ENCODE measurements at regions not wholly inside any gene's neighbourhood (a gene's known extent, or its start where the extent isn't known, plus 50 kb on each side); places are given as distances from the start of the nearest gene placed in this dataset.

- H3K4me2 ChIP-seq (ENCODE audit: low read length) = no peak overlapping the region
- no peaks in the 10 kb centered on the region for H3K27me3 ChIP-seq (ENCODE audit: control insufficient read depth, low read length)
- H3K27ac ChIP-seq (ENCODE audit: low read depth, low read length) = no peak overlapping the region
- TF ChIP-seq EZH2phosphoT487 (IDR thresholded peaks at IDR 0.05; ENCODE audit: borderline replicate concordance, low read length) = no peak
- TF ChIP-seq CTCF (IDR thresholded peaks at IDR 0.05; ENCODE audit: low read depth, low read length, poor library complexity, severe bottlenecking) = no peak
- H3K9me2 ChIP-seq (replicated peaks; ENCODE audit: control insufficient read depth, low read length) = no peaks in the 10 kb centered on the region
- H3F3A ChIP-seq (ENCODE audit: control insufficient read depth, insufficient read depth) = no peaks in the 10 kb centered on the region
- no peaks in the 10 kb centered on the region for H4K20me1 ChIP-seq (ENCODE audit: control insufficient read depth, insufficient read depth, low read depth, low read length)
- no peaks in the 10 kb centered on the region for H3K36me3 ChIP-seq (ENCODE audit: control insufficient read depth, low read length)
- no peaks in the 10 kb centered on the region for H3K9me3 ChIP-seq (ENCODE audit: control insufficient read depth, insufficient read depth, low read length)
- no peaks in the 10 kb centered on the region for H3K4me1 ChIP-seq (ENCODE audit: control insufficient read depth, low read length)
- H3K79me2 ChIP-seq (ENCODE audit: control insufficient read depth, low read length) = no peaks in the 10 kb centered on the region
- no peak overlapping the region for H3K4me3 ChIP-seq (ENCODE audit: low read length)
Observed at GRCh38 chr3:94596887-94597566, 534.2 kb downstream of the NSUN3 start.

DNA sequence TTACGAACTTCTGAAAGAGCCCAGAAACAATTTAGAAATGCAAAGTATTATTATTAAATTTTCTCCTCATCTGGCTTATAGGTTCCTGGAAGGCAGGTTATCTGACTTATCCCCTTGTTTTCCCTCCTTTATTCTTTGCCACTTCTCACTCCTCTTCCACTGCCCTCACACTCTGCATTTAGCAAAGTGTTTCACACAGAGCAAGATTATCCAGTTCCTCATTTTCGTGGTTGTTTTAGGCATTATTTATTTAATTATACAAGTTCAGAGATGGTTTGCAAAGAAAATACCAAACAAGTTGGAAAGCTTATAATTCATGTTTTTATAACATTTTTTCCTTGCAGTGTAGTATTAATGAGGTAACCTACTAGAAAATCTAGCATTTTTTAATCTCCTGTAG lies 544.9 kb downstream of the NSUN3 start:
- Histone ChIP-seq H3K4me1 (ENCODE audit: control insufficient read depth, low read length) (no peaks in the 10 kb centered on the region), H3F3A (ENCODE audit: control insufficient read depth, insufficient read depth) (no peaks in the 10 kb centered on the region), H3K9me3 (ENCODE audit: control insufficient read depth, insufficient read depth, low read length) (no peaks in the 10 kb centered on the region), H3K9me2 (replicated peaks; ENCODE audit: control insufficient read depth, low read length) (no peaks in the 10 kb centered on the region), H3K4me3 (ENCODE audit: low read length) (no peak overlapping the region), H3K36me3 (ENCODE audit: control insufficient read depth, low read length) (no peaks in the 10 kb centered on the region), H3K79me2 (ENCODE audit: control insufficient read depth, low read length) (no peaks in the 10 kb centered on the region), H3K27ac (ENCODE audit: low read depth, low read length) (no peak overlapping the region), H3K27me3 (ENCODE audit: control insufficient read depth, low read length) (no peaks in the 10 kb centered on the region), H3K4me2 (ENCODE audit: low read length) (no peak overlapping the region), H4K20me1 (ENCODE audit: control insufficient read depth, insufficient read depth, low read depth, low read length) (no peaks in the 10 kb centered on the region)
- TF ChIP-seq CTCF (IDR thresholded peaks at IDR 0.05; ENCODE audit: low read depth, low read length, poor library complexity, severe bottlenecking) (no peak), EZH2phosphoT487 (IDR thresholded peaks at IDR 0.05; ENCODE audit: borderline replicate concordance, low read length) (no peak)

DNA sequence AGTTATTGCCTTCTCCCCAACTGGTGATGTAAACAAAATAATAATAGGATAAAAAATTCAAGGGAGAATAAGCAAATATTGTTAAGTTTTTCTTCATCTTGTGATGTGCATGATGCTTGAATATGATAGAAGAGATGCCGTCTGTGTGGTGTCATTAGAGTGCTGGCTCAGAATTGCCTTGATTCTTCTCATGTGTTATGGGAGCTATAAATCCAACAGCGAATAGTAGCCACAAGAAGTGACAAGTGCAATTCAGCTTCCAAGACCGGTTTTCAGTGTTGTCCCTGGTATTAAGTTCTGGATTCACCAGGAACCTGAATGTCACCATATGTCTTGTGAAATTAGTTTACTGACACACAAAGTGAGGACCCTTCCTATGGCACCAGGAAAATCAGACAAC lies 547.0 kb downstream of the NSUN3 start:
- TF ChIP-seq EZH2phosphoT487 (IDR thresholded peaks at IDR 0.05; ENCODE audit: borderline replicate concordance, low read length) (no peak), CTCF (IDR thresholded peaks at IDR 0.05; ENCODE audit: low read depth, low read length, poor library complexity, severe bottlenecking) (no peak)
- Histone ChIP-seq H4K20me1 (ENCODE audit: control insufficient read depth, insufficient read depth, low read depth, low read length) (no peaks in the 10 kb centered on the region), H3K4me3 (ENCODE audit: low read length) (no peak overlapping the region), H3K4me1 (ENCODE audit: control insufficient read depth, low read length) (no peaks in the 10 kb centered on the region), H3F3A (ENCODE audit: control insufficient read depth, insufficient read depth) (no peaks in the 10 kb centered on the region), H3K9me3 (ENCODE audit: control insufficient read depth, insufficient read depth, low read length) (no peaks in the 10 kb centered on the region), H3K79me2 (ENCODE audit: control insufficient read depth, low read length) (no peaks in the 10 kb centered on the region), H3K36me3 (ENCODE audit: control insufficient read depth, low read length) (no peaks in the 10 kb centered on the region), H3K4me2 (ENCODE audit: low read length) (no peak overlapping the region), H3K9me2 (replicated peaks; ENCODE audit: control insufficient read depth, low read length) (no peaks in the 10 kb centered on the region), H3K27ac (ENCODE audit: low read depth, low read length) (no peak overlapping the region), H3K27me3 (ENCODE audit: control insufficient read depth, low read length) (no peaks in the 10 kb centered on the region)

Data from DOHH2 (cell line).